NCI-H2196 treated with DMSO at 0.1 percent for 48 hours (cell line): ENCODE measurements at regions not wholly inside any gene's neighbourhood (a gene's known extent, or its start where the extent isn't known, plus 50 kb on each side); places are given as distances from the start of the nearest gene placed in this dataset.

Experiments
- DNase-seq: peaks from one replicate; lab custom pipeline; 2025; ENCODE audit not compliant: unreplicated experiment; lab: John Stamatoyannopoulos, UW

DNA sequence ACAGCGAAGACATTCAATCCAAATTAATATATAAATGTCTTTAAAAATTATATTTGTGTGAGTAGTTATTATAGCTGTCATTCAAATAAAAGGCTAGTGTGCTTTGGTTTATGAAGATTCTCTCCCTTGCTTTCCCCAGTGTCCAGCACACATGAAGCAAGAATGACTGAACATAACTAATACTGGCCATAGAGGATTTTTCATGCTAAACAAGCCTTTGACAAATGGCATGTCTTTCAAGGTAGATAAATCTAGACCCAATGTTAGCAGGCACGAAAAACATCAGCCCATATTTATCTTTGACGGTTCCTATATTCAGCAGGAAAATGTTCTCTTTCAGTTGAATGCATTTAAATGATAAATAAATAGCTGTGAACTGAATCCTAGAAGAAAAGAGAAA is 1234.4 kb downstream of the EPHA7 start:
- no peak for DNase-seq

DNA sequence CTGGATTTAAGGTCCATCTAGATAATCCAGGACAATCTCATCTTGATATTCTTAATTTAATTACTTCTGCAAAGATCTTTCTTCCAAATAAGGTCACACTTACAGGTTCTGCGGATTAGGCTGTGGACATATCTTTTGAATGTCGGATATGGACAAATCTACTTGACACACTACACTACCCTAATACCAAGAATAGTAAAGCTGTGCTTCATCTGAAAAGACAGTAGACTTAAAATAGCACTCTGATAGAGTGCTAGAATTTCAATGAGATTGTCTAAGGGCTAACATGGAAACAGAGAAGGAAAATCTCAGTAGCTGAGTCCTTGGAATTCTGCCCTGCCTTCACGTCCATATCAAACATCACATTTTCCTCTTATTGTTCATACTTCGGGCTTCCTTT is 1238.0 kb downstream of the EPHA7 start:
- DNase-seq, result no peak

DNA sequence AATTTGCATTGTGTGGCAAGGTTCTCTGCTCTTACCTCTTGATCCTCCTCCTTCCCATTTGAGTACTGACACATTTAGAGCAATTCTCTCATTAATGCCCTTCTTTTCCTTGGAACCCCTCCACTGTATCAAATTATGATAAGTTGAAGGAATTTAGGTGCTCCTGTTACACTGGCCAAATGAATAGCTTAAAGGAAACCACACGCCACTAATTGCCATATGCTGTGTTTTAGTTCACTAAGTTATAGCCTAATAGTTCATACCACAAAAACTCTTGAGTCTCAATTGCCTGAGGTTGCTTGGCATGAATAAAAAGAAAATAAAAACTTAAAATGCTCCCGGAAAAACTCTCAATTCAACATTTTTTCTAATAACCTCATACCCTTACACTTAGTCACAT is 1239.3 kb downstream of the EPHA7 start:
- no peak for DNase-seq

DNA sequence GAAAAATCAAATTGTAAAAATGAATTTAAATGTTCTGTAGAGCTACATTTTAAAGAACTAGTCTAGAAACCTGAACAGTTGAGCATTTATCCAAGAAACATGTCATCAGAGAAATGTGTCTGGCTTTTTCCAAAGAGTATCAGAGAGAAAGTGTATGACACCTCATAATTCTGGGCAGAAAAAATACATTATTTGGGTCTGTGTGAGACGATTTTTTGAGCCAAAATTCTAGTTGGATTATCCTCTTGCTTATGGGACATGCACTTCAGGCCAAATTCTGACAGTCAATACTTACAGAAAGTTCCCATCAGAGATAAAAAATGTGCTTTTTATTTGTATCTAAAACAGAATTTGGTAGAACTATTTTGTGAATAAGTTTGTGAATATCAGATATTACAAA is 1242.7 kb downstream of the EPHA7 start:
- DNase-seq, result no peak

DNA sequence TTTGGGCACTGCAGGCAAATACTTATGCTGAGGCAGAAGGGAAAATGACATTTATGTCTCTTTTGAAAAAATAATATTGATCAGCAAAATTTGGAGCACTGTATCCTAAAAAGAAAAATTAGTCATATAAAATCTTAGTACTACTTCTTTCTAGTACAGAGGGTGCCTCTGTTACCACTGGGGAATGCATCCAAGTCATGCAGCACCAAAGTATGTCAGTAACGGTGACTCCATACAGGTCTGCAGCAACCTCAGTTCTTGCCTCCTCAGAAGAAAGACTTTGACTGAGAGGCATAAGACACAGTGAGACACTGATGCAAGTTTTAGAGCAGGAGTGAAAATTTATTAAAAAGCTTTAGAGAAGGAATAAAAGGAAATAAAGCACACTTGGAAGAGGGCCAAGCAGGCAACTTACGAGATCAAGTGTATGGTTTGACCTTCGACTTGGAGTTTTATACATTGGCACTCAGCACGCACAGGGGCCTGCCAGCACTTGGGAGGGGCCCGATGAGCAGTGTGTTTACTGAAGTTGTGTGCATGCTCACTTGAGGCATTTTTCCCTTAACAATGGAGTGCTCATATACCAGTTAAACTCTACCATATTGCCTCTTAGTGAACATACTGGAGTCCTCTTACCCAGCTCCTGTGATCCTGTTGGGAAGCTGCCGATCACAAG is 1244.8 kb downstream of the EPHA7 start:
- DNase-seq, result no peak

DNA sequence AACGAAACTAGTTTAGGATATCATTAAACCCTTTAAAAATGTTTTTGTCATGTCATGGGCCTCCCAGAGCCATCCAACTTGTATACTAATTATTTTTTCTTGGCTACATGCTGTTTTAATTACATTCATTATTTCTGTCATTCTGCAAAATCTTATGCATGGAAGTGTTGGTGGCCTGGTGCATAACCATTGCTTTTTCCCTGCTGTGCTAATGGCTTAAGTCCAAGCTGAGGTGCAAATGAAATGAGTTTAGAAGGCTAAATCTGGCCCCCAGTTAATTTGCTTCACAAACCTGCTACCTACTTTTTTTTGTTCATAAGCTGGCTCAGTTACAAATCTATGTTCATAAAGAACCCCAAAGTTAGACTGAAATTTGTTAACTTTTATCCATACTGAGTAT is 1249.9 kb downstream of the EPHA7 start:
- DNase-seq, result no peak

DNA sequence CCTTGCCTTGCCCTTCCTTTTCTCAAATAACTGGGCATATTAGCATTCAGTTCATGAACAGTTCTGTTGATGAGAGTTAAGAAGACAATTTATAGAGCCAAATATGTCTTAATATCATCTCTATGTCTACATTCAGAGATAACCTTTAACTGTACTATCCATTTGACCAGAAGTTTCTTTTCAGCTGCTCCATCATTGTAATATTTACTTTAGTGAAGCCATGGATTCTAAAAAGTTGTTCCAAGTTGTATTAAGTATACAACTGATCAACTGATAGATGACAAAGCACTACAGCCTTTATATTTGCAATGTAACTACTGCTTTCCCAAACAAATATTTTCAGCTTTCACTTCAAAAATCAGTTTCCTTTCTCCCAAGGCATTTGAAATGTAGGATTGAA is 1252.7 kb downstream of the EPHA7 start:
- DNase-seq, result no peak

DNA sequence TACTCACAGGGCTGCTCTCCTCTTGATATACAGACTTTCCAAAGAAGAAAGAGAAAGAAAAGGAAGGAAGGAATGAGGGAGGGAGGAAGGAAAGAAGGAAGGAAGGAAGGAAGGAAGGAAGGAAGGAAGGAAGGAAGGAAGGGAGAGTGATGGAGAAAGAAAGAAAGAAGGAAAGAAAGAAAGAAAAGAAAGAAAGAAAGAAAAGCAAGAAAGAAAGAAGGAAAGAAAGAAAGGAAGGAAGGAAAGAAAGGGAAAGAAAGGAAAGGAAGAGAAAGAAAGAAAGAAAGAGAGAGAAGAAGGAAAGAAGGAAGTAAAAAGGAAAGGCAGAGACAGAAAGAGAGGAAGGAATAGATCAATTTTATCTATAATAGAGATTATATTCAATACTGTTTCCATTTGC is 1257.4 kb downstream of the EPHA7 start:
- no peak for DNase-seq

DNA sequence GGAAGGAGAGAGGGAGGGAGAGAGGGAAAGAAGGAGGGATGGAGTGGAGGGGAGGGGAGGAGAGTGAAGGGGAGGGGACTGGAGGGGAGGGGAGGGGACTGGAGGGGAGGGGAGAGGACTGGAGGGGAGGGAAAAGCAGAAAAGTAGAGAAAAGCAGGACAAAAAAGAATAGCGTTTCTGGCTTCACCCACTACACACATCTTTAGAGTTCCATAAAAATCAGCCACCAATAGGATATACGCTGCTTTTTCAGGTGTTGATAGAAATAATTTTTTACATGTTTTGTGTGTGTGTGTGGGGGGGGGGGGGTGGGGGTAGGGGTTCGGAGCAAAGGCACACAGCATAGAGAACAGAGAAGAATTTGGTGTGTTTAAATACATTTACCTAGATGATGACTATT is 1259.1 kb downstream of the EPHA7 start:
- DNase-seq, result no peak

DNA sequence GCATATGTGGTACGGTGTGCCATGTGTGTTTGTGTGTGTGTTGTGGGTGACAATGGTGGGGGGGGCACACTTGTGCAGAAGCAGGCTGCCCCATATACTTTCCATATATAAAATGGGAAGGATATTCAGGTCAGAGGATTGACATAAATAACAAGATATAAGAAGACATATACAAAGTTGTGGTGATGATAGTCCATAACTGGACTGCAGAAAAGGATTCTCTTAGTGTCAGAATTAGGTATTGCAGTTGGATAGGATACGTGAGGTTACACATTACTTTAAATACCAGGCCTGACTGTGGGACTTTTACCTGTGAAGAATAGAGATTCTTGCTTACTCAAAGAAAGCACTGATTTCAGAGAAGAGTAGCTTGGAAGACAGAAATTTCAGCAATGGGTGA is 1260.3 kb downstream of the EPHA7 start:
- no peak for DNase-seq

DNA sequence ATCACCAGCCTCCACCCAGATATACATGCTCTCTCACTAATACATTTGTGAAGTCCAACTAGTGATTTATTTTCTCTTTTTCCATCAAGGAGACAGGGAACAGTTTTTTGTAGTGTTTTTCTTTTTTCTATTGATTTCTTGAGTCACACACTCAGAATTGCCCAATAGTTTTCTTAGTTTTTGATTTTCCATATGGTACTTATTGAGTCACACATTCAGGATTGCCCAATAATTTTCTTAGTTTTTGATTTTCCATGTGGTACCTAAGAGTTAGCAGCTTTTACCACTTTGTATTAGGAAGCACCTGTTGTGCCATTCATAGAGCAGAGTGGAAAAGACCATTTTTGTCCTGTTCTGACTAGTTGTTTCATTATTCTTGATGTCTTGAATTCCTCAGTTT is 1268.8 kb downstream of the EPHA7 start:
- DNase-seq, result no peak

DNA sequence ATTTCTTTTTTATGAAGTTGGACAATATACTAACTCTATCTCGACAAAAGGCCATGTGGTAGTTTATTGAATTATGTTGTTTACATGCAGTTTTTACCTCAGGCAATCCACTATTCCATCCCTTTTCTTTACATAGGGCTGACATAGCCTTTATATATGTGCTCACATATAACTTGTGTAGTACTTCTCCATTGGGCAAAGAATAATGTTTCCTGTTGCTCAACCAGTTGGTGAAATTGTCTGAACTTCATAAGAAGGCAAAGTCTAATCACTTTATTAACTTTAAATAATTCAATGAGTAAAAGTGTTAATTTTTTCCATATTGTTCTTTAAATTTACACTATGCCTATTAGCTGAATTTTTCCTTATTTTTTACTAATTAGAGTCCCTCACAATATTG is 1272.1 kb downstream of the EPHA7 start:
- no peak for DNase-seq

DNA sequence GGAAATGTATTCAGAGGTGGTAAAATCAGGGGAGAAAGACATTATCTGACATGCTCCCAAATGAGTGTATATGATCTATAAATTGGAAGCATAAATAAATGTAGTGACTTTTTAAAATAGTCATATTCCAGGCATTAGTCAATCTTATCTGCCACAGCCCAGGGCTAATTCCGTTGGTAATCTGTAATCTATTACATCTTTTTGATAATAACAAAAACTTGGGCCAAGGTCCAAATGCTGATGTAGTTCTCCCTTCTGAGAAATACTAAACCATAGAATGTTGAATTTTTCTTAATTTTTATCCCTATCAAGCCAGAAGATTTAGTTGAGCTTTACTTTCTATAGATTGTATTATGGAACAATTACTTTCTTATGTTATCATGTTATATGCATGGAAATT is 1279.8 kb downstream of the EPHA7 start:
- DNase-seq, result no peak

DNA sequence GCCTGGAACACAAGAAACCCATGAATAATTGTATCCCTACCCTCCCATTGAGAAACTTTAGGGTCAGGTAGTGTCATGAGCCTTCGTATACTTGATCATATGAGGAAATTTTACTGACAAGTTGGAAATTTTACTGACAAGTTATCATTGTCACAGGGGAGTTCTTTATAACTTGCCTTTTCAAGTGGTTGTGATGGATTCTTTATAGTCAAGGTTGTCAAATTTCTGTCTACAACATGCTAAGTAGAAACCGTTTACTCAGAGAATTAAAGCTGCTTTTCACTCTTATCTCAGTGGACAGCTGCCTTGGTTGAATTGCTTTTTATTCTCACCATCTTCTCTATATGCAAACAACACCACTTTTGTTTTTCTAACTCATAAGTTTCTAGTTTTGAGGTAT is 1286.4 kb downstream of the EPHA7 start:
- no peak for DNase-seq

DNA sequence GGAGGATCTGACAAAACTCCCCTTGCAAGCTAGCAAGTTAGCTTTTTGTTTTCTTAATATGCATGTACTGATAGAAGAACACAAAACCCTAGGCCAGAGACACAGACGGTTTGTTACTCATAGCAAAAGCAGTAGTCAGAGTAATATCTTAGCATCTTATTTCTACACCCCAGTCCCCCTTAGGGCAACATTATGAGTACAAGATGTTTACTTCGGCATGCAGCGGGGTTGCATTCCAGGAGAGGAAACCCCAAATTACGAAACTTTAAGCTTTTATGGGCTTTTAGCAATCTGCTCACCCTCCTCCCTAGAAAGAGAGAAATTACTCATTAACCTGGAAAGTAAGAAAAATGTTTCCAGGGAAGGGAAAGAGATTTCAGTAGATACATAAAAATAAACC is 1286.9 kb downstream of the EPHA7 start:
- no peak for DNase-seq

DNA sequence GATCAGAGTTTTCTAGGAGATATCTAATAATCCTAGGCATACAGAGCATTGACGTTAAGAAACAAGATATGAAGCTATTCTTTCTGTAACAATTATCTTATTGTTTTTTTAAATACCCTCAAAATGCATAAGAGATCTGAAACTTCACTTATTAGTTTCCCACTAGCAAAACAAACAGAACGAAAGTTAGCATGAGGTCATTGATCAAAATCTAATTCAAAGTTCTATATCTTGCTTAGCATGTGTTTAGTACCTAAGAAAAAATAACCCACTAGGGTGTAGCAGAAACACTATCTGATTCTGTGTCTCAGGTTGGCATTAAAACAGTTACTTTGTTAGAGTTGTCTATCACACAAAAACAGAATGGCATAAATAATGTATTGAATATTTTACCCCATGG is 1288.4 kb downstream of the EPHA7 start:
- DNase-seq, result no peak

DNA sequence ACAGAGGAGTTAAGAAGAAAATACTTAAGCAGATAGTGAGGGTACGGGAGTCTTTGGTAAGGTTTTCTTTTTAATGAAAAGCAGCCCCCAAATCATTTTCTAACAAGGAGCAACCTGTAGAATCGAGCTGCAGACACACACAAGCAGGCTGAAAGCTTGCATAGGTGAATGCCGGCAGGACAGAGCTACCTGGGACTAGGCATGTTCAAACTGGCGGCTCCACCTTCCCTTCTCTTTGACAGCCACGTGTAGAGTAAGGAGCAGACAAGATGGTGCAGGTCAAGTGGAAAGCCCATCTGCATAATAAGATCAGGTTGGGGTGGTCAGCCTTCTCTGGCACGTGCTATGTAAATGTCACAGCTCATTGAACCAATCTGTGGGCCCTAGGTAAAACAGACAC is 1292.4 kb downstream of the EPHA7 start:
- no peak for DNase-seq

DNA sequence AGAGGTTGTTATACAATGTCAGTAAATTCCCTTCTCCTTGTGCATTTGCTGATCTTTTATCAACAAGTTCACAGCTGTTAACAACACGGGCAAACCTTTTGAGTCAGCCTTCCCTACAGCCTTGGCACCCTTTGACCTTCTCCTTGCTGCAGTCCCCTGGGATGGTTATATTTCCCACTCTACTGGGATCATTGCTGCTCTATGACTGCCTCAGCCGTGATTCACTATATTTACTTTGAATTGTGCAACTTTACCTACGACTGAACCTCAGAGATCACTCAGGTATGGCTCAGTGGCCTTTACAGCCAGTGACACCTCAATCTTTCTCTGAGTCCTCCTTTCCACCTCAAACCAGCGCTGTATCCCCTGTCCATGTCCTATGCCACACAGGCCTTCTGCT is 1293.3 kb downstream of the EPHA7 start:
- DNase-seq, result no peak

DNA sequence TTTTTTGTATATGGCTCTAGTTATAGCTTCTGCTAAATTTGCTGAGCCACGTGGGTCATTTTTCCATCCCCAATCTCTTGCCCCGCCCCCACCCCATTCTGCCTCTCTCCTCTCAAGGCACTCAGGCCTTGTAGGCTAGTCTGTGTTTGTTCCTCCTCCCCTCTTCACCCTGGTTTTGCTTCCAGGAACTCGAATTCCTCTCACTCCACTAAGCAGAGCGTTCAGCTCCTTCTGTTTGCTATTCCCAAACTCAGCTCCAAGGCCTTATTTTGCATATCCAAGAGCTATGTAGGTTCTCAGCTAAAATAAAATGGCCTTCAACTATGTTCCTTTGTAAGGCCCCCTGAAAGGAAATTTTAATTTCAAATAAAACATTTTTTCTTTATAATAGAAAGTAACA is 1293.7 kb downstream of the EPHA7 start:
- no peak for DNase-seq

DNA sequence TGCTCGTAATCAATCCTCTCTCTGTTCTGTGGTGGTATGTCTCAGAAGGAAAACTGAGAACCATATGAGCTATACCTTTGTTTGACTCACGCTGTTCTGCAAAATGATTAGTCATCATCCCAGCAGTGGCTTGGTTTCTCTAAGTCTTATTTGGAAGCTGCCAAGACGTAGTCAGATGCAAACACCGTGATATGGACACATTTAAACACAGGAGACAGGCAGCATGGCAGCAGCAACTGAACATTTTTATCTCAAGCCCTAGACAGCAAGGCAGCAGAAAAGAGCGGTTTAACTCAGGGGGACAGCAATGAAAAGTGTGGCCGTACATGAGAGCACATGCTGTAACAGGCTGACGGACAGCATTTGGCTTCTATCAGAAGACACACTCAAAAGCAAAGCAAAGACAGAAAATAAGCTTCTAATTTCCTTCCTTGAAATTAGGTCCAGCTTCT is 1295.1 kb downstream of the EPHA7 start:
- DNase-seq, result no peak

DNA sequence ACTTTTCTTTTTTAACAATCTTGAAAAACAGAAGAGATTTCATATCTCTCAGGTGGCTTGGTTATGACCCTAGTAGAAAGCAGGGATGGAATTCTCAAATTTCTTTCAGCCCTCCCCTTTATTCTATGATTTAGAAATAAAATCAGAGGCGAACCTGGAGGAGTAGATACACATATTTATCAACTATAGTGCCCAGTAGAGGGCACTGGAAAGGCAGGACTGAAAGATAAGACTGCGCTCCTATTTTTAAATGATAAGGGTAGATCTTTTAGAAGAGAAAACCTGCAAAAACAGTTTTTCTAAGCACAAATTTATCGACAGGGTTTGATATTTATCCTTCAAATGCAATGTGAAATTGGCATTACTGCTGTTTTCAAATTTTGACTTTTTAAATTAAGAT is 1296.6 kb downstream of the EPHA7 start:
- peak; percentile 2 for DNase-seq

DNA sequence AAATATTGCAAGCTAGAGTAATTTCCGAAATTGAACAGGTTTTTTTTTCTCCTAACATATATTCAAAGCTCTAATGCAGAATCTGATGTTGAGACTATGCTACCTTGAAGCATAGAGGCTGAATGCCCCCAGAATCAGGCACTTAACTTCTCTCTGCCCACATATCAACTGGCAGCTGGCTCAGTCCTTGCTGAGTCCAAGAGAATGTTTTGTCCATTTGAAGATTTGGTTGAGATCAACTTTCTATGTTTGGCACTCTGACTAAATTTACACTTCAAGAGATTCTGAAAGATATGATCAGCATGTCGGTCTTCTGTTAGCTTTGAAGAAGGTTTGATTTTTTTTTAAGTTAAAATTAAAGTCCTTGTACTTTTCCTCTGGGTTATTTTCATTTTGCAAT is 1298.1 kb downstream of the EPHA7 start:
- DNase-seq, result no peak

DNA sequence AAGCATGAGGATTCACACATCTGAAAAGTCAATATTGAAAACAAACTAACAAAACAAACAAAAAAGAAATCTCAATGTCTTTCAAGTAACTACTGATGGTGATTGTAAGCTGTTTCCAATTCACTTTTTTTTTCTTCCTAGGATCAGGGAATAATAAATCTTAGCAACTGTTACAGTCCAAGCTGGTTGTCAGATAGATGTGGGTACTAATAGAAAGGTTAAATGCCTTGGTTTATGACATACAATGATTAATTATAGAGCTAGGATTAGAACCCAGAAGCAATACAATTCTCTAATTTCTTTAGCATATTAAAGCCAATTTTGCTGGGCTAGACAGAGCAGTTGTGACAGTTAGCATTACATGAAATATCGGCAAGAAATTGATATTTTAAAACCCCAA is 1301.6 kb downstream of the EPHA7 start:
- no peak for DNase-seq

DNA sequence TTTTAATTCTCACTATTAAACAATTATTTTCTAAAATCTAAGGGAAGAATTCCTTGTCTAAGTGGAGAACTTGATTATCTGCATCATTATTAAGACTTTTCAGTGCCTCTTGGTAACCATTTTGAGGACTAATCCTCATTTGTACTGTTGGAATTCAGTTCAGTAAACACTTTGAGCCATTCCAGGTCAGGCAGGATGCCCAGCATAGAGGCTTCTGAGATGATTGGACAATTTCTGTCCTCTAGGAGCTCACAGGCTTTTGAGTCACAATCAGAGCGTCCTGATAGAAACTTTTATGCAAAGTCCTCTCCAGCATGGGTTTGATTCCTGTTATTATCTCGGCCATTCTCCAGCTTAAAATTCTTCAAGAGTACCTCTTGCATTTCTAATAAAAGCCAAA is 1304.6 kb downstream of the EPHA7 start:
- DNase-seq, result no peak
